ENCODE measurements at regions not wholly inside any gene's neighbourhood (a gene's known extent, or its start where the extent isn't known, plus 50 kb on each side); places are given as distances from the start of the nearest gene placed in this dataset.

GRCh38 chrX:95884186-95884585, 800.5 kb upstream of the DIAPH2 start:
- Histone ChIP-seq H3K14ac (ENCODE audit: insufficient read length) (no peak overlapping the region), H3K23me2 (ENCODE audit: low read depth, low read length) (no peaks in the 10 kb centered on the region), H2AFZ (ENCODE audit: low read length) (no peak overlapping the region), H2BK5ac (ENCODE audit: low read depth, low read length) (no peak overlapping the region), H3K9me3 (ENCODE audit: insufficient read depth in 2 of 2, low read depth in 1 of 2, low read length in 1 of 2) (no peaks in the 10 kb centered on the region), H3K4me1 (replicated peaks in 1 of 4; ENCODE audit: control insufficient read depth in 3 of 4, insufficient read depth in 4 of 4, low read length in 3 of 4) (no peaks in the 10 kb centered on the region), H4K20me1 (replicated peaks in 1 of 2; ENCODE audit: control insufficient read depth in 1 of 2, insufficient read depth in 2 of 2, low read length in 2 of 2) (no peaks in the 10 kb centered on the region), H3K9ac (replicated peaks in 1 of 4; ENCODE audit: extremely low read depth in 1 of 4, low read depth in 3 of 4, low read length in 3 of 4) (no peak overlapping the region), H3K56ac (replicated peaks; ENCODE audit: insufficient read length, low read depth, low read length) (no peak overlapping the region), H3K18ac (ENCODE audit: extremely low read depth, low read length) (no peak overlapping the region), H2AK5ac (ENCODE audit: low read depth, low read length) (no peak overlapping the region), H4K91ac (replicated peaks; ENCODE audit: insufficient read length, low read length) (no peak overlapping the region), H4K8ac (ENCODE audit: extremely low read depth, insufficient read depth, low read length) (no peak overlapping the region), H3K4me3 (ENCODE audit: extremely low read depth in 1 of 4, insufficient read depth in 2 of 4, low read depth in 3 of 4, low read length in 4 of 4) (no peak overlapping the region), H4K5ac (ENCODE audit: insufficient read length, low read depth, low read length) (no peak overlapping the region), H3K4me2 (ENCODE audit: insufficient read depth in 1 of 2, low read depth in 2 of 2, low read length in 2 of 2) (no peak overlapping the region), H3K4ac (replicated peaks; ENCODE audit: insufficient read length, low read depth, low read length) (no peak overlapping the region), H2BK15ac (ENCODE audit: low read length) (no peak overlapping the region), H2BK120ac (replicated peaks; ENCODE audit: low read depth, low read length) (no peak overlapping the region), H3K27ac (ENCODE audit: low read depth, low read length) (no peak overlapping the region), H3K79me1 (ENCODE audit: low read depth, low read length) (no peaks in the 10 kb centered on the region), H2BK20ac (ENCODE audit: low read length) (no peak overlapping the region), H3K23ac (ENCODE audit: insufficient read length) (no peak overlapping the region), H3K27me3 (replicated peaks in 1 of 4; ENCODE audit: control insufficient read depth in 3 of 4, extremely low read depth in 1 of 4, insufficient read depth in 3 of 4, low read length in 3 of 4) (no peaks in the 10 kb centered on the region), H3K79me2 (ENCODE audit: control insufficient read depth in 1 of 2, insufficient read depth in 2 of 2, low read length in 2 of 2) (no peaks in the 10 kb centered on the region), H2BK12ac (ENCODE audit: low read depth, low read length) (no peak overlapping the region), H3K36me3 (ENCODE audit: control insufficient read depth in 2 of 4, insufficient read depth in 4 of 4, low read length in 3 of 4) (no peaks in the 10 kb centered on the region)
- FAIRE-seq (no peak), DNase-seq (ENCODE audit: low read depth in 1 of 2, low spot score in 2 of 2) (no peak)
- no peak for TF ChIP-seq RFX5 (IDR thresholded peaks at IDR 0.05; ENCODE audit: borderline replicate concordance, low read depth, low read length)
- TF ChIP-seq TAF1 (IDR thresholded peaks at IDR 0.05; ENCODE audit: low read depth, low read length) = no peak
- WGBS, 2 experiments (ENCODE audit: extremely low coverage in 1 of 2, insufficient coverage in 1 of 2, insufficient read length in 1 of 2, insufficient replicate concordance in 2 of 2, low coverage in 1 of 2, low lambda C conversion rate in 2 of 2, missing lambda C conversion rate in 1 of 2) = 83% methylated on average over 2 of the region's 2 CpGs; no CpG with 5 or more reads in 1 of the 2 experiments
- ChIA-PET POLR2A (ENCODE audit: partially characterized antibody) (no interaction called here), CTCF (ENCODE audit: partially characterized antibody) (no interaction called here)

Measured in H1 (cell line).